ENCODE measurements at regions not wholly inside any gene's neighbourhood (a gene's known extent, or its start where the extent isn't known, plus 50 kb on each side); places are given as distances from the start of the nearest gene placed in this dataset.

GRCh38 chr10:90276894-90277475 is 575.6 kb downstream of the KIF20B start (continued):
- TF ChIP-seq PRDM15 (CRISPR knock-in tag; IDR thresholded peaks at IDR 0.05) (no peak), CDX4 (CRISPR knock-in tag; IDR thresholded peaks at IDR 0.05; ENCODE audit: borderline replicate concordance) (no peak), FOXK1 (CRISPR knock-in tag; IDR thresholded peaks at IDR 0.05) (no peak), CREM (CRISPR knock-in tag; IDR thresholded peaks at IDR 0.05) (no peak), FOXJ3 (CRISPR knock-in tag; IDR thresholded peaks at IDR 0.05; ENCODE audit: borderline replicate concordance) (no peak)

GRCh38 chr10:90286406-90286805 is 571.4 kb downstream of the HTR7 start:
- TF ChIP-seq ZMAT4 (CRISPR knock-in tag; IDR thresholded peaks at IDR 0.05) (no peak), IRF1 (CRISPR knock-in tag; IDR thresholded peaks at IDR 0.05) (no peak)
- ChIA-PET POLR2A (no interaction called here), CTCF (interaction anchor here (0.5 to 3.6 kb wide), 2 partner anchors 305 kb away, joined by 3 to 64 read pairs; no protein-coding TSS in a partner anchor)
- H3K36me3 Mint-ChIP-seq, result no peaks in the 10 kb centered on the region
- no peaks in the 10 kb centered on the region for H3K9me3 Mint-ChIP-seq
- no peaks in the 10 kb centered on the region for H3K27me3 Mint-ChIP-seq (ENCODE audit: low read depth)
- ATAC-seq (no peak), DNase-seq (ENCODE audit: low spot score) (no peak)
- no peak overlapping the region for H3K4me3 Mint-ChIP-seq
- H3K27ac Mint-ChIP-seq, result no peak overlapping the region
- H3K4me1 Mint-ChIP-seq, result peaks cover 24% of the 10 kb centered on the region

GRCh38 chr10:90286941-90287340 is 570.9 kb downstream of the HTR7 start:
- POLR2A ChIA-PET, result no interaction called here
- CTCF ChIA-PET, result interaction anchor here (1.6 to 3.6 kb wide), 3 partner anchors 293 to 366 kb away, joined by 7 to 64 read pairs (median 24); no protein-coding TSS in a partner anchor
- no peaks in the 10 kb centered on the region for H3K27me3 Mint-ChIP-seq (ENCODE audit: low read depth)
- no peak for TF ChIP-seq CBFB (CRISPR knock-in tag; IDR thresholded peaks at IDR 0.05; ENCODE audit: low read depth)
- no peak for TF ChIP-seq KAT7 (CRISPR knock-in tag; IDR thresholded peaks at IDR 0.05; ENCODE audit: borderline replicate concordance)
- no peak for TF ChIP-seq MAX (CRISPR knock-in tag; IDR thresholded peaks at IDR 0.05)
- TF ChIP-seq ZNF396 (CRISPR knock-in tag; IDR thresholded peaks at IDR 0.05; ENCODE audit: borderline replicate concordance), result no peak
- TF ChIP-seq ZNF425 (CRISPR knock-in tag; conservative IDR thresholded peaks at IDR 0.05), result no peak
- no peak for TF ChIP-seq ZNF532 (CRISPR knock-in tag; IDR thresholded peaks at IDR 0.05; ENCODE audit: borderline replicate concordance)
- no peak for TF ChIP-seq PRRX2 (CRISPR knock-in tag; IDR thresholded peaks at IDR 0.05)
- TF ChIP-seq NFYB (CRISPR knock-in tag; conservative IDR thresholded peaks at IDR 0.05; ENCODE audit: low read depth), result no peak
- TF ChIP-seq PREB (CRISPR knock-in tag; IDR thresholded peaks at IDR 0.05; ENCODE audit: borderline replicate concordance), result no peak
- no peak for TF ChIP-seq RORB (CRISPR knock-in tag; IDR thresholded peaks at IDR 0.05)
- no peak for TF ChIP-seq TEAD4 (CRISPR knock-in tag; IDR thresholded peaks at IDR 0.05)

More at GRCh38 chr10:90286941-90287340, 570.9 kb downstream of the HTR7 start:
- Mint-ChIP-seq H3K4me3 (no peak overlapping the region), H3K27ac (no peak overlapping the region), H3K9me3 (no peaks in the 10 kb centered on the region), H3K4me1 (peaks cover 25% of the 10 kb centered on the region), H3K36me3 (no peaks in the 10 kb centered on the region)
- ATAC-seq (no peak), DNase-seq (ENCODE audit: low spot score) (no peak)

Measured in WTC11 (cell line).